IPS-NIHi7 (cell line): ENCODE measurements at regions not wholly inside any gene's neighbourhood (a gene's known extent, or its start where the extent isn't known, plus 50 kb on each side); places are given as distances from the start of the nearest gene placed in this dataset.

Source experiments
- DNase-seq: peaks from one replicate; pipeline ENCODE4 v3.0.0; 2012; ENCODE audit warnings: mixed read lengths; ENCODE audit errors: extremely low spot score

DNA sequence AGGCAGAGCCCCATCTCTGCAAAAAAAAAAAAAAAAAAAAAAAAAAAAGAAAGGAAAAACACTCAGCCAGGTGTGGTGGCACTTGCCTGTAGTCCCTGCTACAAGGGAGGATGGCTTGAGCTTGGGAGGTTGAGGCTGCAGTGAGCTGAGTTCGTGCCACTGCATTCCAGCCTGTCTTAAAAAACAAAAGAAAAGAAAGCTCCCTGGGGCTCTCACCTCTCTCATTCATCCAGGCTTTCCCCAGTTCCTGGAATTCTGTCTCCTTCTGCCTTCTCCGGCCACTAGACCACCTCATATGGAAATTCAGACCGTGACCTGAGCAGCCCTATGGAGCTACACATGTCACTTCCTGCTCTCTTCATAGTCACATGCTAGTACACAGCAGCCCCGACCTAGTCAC is 101.1 kb upstream of the TAB2 start:
- DNase-seq: no peak

DNA sequence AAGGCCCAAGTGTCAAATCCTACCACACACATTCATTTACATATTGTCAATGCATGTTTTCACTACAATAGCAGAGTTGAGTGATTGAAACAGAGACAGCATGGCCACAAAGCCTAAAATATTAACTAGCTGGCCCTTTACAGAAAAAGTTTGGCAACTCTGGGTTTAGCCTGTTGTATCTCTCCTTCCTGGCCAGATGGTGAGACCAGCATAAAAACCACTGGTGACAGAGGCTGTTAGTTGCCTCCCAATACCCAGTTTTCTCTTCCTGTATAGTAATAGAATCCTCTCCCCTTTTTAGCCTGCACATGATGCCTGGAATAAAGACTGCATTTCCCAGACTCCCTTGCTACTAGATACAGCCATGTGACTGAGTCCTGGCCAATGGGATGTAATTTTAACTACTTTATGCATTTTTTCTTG is 100.0 kb upstream of the TAB2 start:
- DNase-seq: no peak

DNA sequence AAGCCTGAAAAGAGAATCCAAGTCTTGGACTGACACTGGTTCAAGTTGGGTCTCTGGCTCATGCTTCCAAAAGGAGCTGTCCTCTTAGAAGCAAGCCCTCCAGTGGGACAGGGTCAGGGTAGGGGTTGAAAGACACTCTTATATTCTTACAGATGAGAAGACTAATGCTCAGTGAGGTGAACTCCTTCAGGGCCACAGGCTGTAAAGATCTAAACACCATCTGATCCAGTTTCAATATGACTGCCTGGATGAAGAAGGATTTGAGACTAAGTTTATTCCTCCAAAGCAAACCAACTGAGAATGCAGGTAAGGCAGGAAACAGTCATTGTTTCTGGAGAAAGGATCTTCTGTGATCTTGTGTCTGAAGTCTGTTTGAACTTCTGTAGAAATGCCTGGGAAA is 99.0 kb upstream of the TAB2 start:
- no peak for DNase-seq

DNA sequence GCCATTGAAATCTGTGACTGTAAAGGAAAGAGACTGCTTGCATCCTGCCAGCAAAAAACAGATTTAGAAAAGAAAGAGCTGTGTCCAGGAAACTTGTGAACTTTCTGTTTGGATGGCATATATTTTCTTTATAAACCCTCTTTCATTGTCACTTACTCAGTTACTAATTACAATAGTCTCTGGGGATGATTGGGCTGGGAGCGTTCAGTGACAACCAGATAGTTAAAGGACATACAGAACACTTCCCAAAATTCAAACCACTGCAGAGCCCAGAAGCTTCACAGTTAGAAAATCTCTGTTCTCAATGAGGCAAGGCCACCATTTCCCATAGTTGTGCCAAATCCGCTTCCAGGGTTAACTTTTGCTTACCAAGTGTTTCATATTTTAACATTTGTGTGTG is 98.6 kb upstream of the TAB2 start:
- no peak for DNase-seq

DNA sequence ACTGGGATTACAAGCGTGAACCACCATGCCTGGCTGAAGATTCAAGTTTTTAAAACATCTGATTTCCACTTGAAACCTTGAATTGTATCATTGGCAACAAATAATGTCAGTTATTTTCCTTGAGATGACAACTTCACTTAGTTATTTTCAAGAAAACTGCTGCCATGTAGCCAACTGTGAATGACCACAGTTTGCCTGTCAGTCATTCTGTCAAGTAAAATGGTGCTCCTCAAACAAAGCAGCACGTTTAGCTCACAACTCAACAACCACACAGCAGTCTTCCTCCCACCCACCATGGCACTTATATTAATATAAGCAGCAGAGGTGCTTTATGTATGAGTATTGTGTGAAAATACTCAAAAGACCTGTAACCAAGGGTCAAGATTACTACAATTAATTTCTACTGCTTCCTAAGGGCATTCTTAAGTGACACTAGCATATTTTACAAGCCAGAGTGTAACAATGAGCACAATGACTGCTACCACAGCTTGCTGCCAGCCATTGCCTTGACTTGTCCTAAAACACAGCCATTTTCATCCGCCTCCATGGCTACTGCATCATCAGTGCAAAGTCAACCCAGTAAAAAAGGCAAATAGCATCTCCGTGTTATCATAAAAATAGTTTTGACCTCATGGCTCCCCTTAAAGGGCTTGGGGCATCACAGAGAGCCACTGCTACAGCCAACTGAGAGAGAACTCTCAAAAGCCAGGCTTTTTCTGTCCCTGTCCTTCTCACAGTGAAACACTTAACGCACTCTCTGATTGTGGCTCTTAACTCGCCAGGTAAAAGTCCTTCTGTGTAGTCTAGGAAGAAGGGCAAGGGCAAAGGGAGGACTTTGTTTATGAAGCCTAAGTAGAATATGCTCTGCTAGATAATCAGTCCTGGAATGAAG is 96.4 kb upstream of the TAB2 start:
- DNase-seq: no peak

DNA sequence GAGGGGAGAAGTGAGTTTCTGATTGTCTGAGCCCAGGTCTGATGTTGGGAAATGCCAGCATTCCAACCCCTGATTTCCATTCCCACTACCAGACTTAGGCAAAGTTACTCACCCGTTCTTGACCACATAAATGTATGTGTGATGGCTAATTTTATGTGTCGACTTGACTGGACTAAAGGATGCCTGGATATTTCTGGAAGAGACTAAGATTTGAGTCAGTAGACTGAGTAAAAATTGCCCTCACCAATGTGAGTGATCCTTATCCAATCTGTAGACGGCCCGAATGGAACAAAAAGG is 95.8 kb upstream of the TAB2 start:
- no peak for DNase-seq

DNA sequence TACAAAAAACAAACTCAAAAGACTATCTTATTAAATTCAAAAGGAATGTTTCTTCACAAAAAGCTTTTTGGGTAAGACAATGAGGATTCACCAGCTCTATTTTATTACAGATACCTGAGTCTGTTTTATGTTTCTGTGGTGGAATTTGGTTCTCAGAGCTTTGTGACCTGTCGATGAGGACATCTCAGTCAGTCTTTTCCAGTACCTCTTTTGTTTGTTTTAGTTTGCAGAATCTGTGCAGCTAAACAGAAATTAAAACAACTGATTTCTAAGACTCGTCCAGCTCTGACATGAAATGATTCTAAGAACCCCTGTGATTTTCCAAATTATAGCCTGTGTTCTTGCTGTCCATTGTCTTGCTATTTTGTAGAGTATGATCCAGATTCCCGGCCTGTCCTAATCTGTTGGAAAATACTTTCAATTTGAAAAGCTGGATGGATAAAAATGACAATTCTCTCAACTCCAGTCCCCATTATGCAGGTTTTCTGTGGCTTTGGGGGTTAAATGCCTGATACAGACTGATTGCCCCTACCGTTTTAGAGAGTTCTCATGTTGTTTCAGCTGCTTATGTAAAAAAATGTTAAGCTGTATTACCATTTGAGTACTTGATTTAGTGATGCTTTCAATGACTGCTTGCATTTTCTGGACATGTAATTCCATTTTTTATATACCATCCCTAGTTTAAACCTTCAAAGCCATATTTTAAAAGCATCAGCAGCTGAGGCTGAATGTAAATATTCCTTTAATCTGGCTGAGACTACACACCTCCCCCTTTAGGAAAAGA is 94.2 kb upstream of the TAB2 start:
- no peak for DNase-seq

DNA sequence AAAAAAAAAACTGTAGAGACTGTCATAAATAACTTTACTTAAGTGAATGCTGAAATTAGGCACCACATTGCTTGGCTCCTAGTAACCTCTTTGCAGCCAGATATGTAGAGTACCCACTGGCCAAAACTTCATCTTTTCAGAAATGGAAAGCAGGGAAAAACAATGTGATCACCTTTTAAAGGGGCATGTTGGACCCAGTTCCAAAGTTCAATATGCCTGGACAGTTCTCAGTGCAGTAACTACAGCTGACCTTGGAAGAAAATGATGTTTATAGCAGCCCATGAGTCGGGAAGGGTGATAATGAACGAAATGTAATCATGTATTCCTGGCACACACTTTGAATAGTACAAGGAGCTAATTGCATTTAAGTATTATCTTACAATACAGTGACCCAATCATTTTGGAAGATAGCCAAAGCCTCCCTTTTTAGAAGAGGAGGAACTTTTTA is 93.6 kb upstream of the TAB2 start:
- no peak for DNase-seq

DNA sequence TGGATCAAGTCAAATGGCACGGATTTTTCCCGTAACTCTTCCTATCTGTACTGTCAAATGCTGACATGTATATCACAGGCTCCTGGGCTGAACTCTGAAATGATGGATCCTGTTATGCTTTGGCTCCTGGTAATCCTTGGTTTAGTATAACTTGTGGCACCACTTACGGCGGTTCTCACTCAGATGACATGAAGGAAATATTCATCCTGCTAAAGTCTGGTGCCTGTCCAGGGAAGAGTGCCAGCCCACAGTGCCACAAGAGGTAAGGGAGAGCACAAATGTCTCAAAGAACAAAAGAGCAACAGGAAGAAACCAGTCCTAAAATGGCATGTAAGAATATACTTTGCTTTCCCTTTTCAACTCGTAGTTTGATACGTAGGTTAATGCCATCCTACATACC is 93.1 kb upstream of the TAB2 start:
- no peak for DNase-seq

DNA sequence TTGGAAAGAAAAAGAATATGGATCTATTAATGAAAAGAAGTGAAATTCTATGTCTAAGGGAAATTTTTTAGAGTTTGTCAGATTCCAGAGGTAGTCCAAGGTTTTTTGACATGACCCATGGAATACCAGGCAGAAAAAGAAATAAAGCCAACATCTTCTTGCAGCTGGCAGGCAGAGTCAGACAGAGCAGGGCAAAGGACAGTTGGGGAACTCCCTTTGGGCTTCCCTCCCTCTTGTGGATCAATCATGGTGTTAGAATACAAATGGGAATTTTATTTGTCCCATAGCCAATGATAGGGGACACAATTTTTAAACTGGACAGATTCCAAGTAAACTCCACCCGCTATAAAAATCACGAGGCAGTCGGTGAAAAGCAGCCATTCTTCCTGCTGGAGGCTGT is 92.1 kb upstream of the TAB2 start:
- no peak for DNase-seq

DNA sequence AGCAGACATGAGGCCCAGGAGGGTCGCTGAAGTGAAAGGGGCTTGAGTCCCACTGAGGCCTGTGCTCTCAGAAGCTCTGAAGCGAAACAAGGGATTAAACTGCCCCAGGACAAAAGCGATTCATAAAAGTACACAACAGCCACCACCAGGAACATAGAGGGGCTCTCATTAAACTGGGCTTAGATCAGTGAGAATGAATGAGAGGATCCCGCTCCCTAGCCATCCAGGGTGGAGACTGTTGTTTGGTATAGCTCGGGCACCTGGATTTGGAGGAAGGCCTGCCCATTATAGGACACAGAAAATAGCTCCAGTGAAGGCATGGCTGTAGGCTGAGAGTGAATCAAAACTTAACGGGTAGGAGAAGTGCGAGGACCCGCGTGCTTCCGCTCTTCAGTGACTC is 91.6 kb upstream of the TAB2 start:
- no peak for DNase-seq

DNA sequence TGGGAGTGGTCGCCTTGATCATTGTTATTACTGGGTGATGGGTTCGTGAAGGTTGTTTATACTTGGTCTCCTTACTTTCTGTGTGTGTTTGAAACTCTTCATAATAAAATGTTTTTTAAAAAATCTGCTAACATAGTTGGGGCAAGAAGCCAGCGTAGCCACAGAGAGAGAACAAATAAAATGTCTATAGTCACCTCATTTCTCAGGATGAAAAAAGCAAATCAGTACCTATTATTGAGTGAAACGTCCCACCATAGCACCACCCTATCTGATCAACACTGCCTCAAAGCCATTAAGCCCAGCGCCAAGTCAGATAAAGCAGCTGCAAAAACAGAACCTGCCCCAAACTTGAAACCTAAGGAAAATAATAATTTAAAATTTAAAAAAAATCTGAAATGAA is 89.7 kb upstream of the TAB2 start:
- no peak for DNase-seq

DNA sequence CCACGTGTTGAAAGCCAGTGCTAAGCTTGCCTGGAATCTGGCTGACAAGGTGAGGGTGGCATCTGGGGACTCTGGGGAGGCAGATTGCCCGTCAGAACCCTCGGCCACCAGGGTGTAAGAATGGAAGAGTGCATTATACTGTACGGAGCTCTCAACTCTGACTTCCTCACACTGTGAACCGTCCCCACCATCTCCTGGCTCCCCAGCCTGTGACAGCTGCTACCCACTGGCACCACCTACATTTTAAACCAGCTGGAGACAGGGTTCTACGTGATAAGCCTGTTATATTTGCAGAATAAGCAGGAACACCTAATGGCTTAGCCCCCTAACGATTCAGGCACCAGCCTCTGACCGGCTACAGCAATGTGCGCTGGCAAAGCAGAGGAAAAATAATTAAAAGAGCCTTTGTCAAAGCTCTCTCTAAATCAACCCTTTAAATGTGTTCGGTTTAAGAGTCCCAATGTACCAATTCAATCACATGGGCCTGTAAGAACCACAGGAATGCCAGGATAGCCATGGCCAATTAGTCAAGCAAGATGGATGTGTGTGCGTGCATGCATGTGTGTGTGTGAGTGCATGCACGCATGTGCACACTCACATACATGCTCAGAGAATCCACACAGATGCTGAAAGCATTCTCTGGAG is 89.1 kb upstream of the TAB2 start:
- no peak for DNase-seq

DNA sequence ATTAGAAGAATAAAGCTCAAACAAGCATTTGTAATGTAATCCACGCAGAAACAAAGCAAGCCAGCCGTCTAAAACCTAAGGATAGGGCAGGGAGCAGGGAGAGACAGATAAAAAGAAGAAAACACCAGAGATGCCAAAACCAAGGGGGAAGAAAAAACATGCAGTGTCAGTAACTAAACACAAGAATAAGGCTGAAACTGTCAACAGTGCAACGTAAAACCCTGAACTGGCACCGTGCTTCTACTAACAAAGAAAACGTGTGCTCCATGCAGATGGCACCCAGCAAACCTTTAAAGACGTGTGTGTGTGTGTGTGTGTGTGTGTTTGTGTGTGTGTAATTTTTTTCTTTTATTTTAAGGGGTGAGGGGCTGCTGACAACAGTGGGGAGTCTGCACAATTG is 88.4 kb upstream of the TAB2 start:
- no peak for DNase-seq

DNA sequence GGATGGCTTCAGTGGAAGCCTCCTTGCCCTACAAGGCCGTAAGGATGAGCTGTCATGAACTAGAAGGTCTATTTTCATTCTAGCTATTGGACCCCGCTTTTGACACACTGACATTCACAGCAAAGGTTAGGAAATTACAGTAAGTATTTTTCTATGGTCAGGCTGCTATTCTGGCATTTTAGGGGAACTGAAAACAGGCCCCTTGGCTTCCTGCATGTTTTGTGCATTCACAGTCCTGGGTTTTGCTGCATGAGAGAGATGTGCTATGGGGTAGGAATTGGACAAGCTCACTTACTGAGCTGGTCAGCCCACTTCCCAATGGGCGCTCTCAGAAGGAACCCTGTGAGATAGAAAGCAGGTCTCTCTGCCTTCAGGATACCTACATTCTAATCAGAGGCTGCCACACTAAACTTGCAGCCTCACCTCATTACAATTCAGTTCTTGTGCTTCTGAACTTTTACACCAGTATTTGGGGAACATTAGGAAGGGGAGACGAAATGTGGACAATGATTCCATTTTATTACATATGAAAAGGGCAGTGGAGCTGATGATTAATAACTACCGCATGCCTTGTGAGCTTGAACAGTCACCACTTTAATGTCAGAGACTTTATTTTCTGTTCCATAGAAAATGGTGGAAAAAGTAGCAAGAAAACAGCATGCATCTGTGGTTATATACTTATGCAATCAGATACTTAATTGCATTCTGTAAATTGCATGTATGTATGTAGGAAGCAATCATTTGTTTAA is 86.6 kb upstream of the TAB2 start:
- no peak for DNase-seq

DNA sequence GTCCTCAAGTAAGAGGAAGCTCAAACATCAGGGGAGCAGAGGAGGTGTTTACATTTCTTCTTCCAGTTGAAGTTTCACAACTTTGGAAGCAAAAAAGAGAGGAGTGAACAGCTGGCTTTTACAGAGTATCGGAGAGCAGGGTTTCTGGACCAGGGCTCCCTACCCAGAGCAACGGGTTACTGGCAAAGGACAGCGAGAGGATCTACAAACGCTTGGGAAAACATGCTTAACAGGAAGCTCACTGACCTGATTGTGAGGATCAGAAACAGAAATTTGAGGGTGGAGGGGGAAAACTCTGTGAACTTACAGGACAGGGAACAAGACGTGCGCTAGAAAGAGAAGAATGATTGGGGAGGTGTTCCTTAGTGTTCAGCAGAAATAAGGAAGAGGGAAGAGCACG is 85.7 kb upstream of the TAB2 start:
- DNase-seq: no peak

DNA sequence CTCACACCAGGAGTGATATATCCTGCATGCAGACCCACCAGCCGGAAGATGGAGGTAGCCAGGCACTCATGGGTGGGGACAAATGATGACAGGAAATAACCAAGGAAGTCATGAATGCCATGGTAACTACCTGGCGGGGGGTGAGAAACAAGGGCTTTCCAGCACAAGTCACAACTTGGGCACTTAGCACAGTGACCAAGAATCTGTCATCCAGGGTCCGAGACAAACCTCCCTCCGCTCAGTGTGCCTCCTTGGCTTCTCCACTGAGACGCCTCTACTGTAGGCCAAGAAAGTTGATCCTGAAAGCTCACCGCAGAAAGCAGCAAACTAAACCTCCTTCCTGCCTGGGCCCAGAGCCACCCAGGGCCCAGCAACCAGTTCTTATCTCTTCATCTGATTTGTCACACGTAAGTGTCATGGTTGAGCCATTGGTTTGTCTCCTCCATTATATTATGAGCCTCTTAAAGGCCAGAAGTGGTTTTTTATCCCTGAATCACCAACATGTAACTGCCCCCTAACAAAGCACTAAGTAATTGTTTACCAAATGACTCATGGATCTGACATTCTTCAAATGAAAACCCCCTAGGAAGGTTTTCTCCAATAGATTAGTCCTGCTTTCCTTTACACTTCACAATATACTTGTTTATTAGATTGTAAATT is 84.3 kb upstream of the TAB2 start:
- DNase-seq: peak; percentile 55

DNA sequence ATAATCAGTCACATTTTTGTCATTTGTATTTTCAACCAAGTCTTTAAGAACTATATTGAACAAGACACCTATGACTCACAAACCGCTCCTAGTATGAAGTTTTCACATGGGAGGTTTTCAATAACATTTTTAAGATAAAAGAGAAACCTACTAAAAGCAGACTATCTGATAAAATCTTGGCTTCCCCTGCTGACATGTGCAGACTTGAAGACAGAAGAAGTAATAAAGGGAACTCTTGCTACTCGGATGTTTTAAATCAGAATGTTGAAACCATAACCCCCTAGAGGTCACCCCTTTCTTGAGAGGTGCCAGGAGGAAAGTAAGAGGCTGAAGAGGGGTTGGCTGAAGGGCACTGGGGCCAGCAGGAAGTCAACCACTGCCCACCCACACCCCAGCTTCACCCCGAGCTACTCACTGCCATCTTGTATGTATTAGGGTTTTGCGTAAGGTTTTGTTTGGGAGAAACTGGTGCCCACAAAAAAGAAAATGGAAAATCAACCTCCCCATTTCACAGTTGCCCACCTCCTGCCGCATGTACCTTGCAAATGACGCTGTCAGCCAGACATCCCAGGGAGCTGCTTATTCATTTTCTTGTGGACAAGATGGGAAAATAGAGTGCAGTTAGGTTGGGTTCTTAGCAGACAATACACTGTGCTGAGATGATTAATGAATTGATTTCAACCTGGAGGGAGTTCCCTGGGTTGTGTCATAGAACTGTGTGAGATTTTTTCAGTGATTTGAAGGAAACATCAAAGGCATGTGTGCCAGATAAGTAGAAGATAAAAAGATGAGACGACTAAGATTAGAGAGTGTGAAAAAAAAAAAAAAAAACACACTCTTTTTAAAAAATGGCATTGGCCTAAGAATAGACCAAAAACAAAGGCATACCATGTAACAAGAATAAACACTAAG is 83.2 kb upstream of the TAB2 start:
- no peak for DNase-seq

DNA sequence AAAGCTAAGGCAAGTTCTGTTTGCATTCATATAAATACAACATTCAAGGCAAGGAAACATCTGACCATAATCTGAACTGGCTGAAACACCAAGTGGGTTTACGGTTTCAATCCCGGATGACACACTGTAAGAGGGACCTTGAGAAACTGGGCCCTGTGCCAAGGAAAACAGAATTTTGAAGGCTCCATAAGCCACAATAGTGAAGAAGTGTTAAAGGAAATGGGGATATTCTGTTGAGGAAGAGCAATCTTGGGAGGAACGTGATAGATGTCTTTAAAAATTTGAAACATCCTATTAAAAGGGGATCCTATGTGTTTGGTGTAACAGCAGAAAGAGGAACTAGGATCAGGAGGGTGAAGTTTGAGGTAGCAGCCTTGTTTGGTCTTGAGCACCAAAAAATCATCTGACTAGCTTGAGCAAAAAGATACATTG is 82.4 kb upstream of the TAB2 start:
- no peak for DNase-seq

DNA sequence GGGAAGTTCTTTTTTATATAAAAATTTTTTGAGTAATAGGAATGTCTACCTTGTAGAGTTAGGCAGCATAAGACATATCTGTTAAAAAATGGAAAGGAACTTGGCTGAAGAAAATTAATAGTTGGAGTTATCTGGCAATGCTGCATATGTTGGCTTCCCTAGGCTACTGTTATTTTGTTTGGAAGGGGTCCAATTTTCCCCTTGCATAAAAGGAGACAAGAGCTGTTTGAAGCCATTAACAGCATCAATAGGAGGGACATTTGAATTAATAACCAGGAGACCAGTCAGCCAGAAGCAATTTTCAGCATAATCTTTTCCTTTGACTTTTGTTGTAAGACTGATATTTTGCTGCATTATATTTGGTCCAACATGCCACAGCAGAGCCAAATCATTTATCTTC is 80.9 kb upstream of the TAB2 start:
- no peak for DNase-seq
